Activated naive CD8-positive, alpha-beta T cell treated with anti-CD3 and anti-CD28 coated beads, Interleukin-2, amount 10 ng/mL, durations not matched to agents 7 days and 5 days (primary cell): ENCODE measurements at regions not wholly inside any gene's neighbourhood (a gene's known extent, or its start where the extent isn't known, plus 50 kb on each side); places are given as distances from the start of the nearest gene placed in this dataset.
"Not testable (repeated sequence)": the region's sequence is repeated elsewhere in the genome, so short reads cannot be mapped to it uniquely, and the experiment has no call there.

ENCODE experiments used
- ATAC-seq: fragments of 150-1000 bp; cut with Tn5 transposase; one replicate; pipeline ENCODE4 v1.10.0; 2021; ENCODE audit warnings: low read depth, moderate library complexity
- POLR2A ChIA-PET: fragments of 350-600 bp; sonication (Branson Sonifier 250); formaldehyde crosslinking; loops from one replicate; lab custom pipeline; 2021; ENCODE audit warnings: antibody characterized with exemption; lab: Charles Lee
- DNase-seq: peaks from one replicate; pipeline ENCODE4 v3.0.0; 2021
- H3K27ac Mint-ChIP-seq: one replicate; pipeline ENCODE4 v1.8.0; 2022; ENCODE audit warnings: mild to moderate bottlenecking, mixed read lengths
- H3K27me3 Mint-ChIP-seq: one replicate; pipeline ENCODE4 v1.8.0; 2022; ENCODE audit warnings: mild to moderate bottlenecking, moderate library complexity, mixed read lengths
- H3K36me3 Mint-ChIP-seq: one replicate; pipeline ENCODE4 v1.8.0; 2021; ENCODE audit warnings: mild to moderate bottlenecking, mixed read lengths
- H3K4me1 Mint-ChIP-seq: one replicate; pipeline ENCODE4 v1.8.0; 2021; ENCODE audit warnings: mixed read lengths
- H3K4me3 Mint-ChIP-seq: one replicate; pipeline ENCODE4 v1.8.0; 2022; ENCODE audit warnings: mild to moderate bottlenecking, moderate library complexity, mixed read lengths
- H3K9me3 Mint-ChIP-seq: one replicate; pipeline ENCODE4 v1.8.0; 2021; ENCODE audit warnings: mixed read lengths

GRCh38 chr9:26789959-26790358, 102.6 kb downstream of the CAAP1 start:
- Mint-ChIP-seq H3K27me3 (no peaks in the 10 kb centered on the region), H3K36me3 (no peaks in the 10 kb centered on the region), H3K9me3 (no peaks in the 10 kb centered on the region), H3K4me1 (no peaks in the 10 kb centered on the region), H3K4me3 (no peak overlapping the region), H3K27ac (no peak overlapping the region)
- POLR2A ChIA-PET = no interaction called here
- DNase-seq (no peak), ATAC-seq (no peak)

GRCh38 chr9:26786564-26786963, 106.0 kb downstream of the CAAP1 start:
- ATAC-seq (no peak), DNase-seq (no peak)
- no peaks in the 10 kb centered on the region for H3K9me3 Mint-ChIP-seq
- H3K4me3 Mint-ChIP-seq = no peak overlapping the region
- POLR2A ChIA-PET = no interaction called here
- no peak overlapping the region for H3K27ac Mint-ChIP-seq
- H3K27me3 Mint-ChIP-seq = no peaks in the 10 kb centered on the region
- H3K36me3 Mint-ChIP-seq = no peaks in the 10 kb centered on the region
- H3K4me1 Mint-ChIP-seq = no peaks in the 10 kb centered on the region

- Mint-ChIP-seq H3K4me3 (no peak overlapping the region), H3K27me3 (no peaks in the 10 kb centered on the region), H3K4me1 (no peaks in the 10 kb centered on the region), H3K27ac (no peak overlapping the region), H3K36me3 (no peaks in the 10 kb centered on the region), H3K9me3 (no peaks in the 10 kb centered on the region)
- POLR2A ChIA-PET = no interaction called here
- DNase-seq = no peak
- no peak for ATAC-seq
Measured at GRCh38 chr9:26782899-26783298, 109.7 kb downstream of the CAAP1 start.

GRCh38 chr9:26781906-26782305, 110.7 kb downstream of the CAAP1 start:
- H3K27ac Mint-ChIP-seq = no peak overlapping the region
- H3K4me3 Mint-ChIP-seq = no peak overlapping the region
- POLR2A ChIA-PET = no interaction called here
- H3K27me3 Mint-ChIP-seq = no peaks in the 10 kb centered on the region
- DNase-seq (no peak), ATAC-seq (no peak)
- no peaks in the 10 kb centered on the region for H3K4me1 Mint-ChIP-seq
- no peaks in the 10 kb centered on the region for H3K9me3 Mint-ChIP-seq
- H3K36me3 Mint-ChIP-seq = no peaks in the 10 kb centered on the region

- DNase-seq, H3K27me3 Mint-ChIP-seq, ATAC-seq: not testable (repeated sequence)
Measured at GRCh38 chr9:26780307-26780706, 112.3 kb downstream of the CAAP1 start.

GRCh38 chr9:26779062-26779461, 113.5 kb downstream of the CAAP1 start:
- Mint-ChIP-seq H3K4me3 (no peak overlapping the region), H3K4me1 (no peaks in the 10 kb centered on the region), H3K27ac (no peak overlapping the region), H3K9me3 (no peaks in the 10 kb centered on the region), H3K27me3 (no peaks in the 10 kb centered on the region), H3K36me3 (no peaks in the 10 kb centered on the region)
- POLR2A ChIA-PET = no interaction called here
- no peak for DNase-seq
- ATAC-seq = no peak

More at GRCh38 chr9:26780307-26780706, 112.3 kb downstream of the CAAP1 start:
- H3K36me3 Mint-ChIP-seq, H3K4me3 Mint-ChIP-seq, H3K9me3 Mint-ChIP-seq, POLR2A ChIA-PET, H3K4me1 Mint-ChIP-seq, H3K27ac Mint-ChIP-seq: not testable (repeated sequence)

GRCh38 chr9:26775391-26775790, 117.2 kb downstream of the CAAP1 start:
- ATAC-seq (no peak), DNase-seq (no peak)
- no peaks in the 10 kb centered on the region for H3K27me3 Mint-ChIP-seq
- H3K27ac Mint-ChIP-seq = no peak overlapping the region
- H3K4me3 Mint-ChIP-seq = no peak overlapping the region
- no peaks in the 10 kb centered on the region for H3K4me1 Mint-ChIP-seq
- H3K9me3 Mint-ChIP-seq = no peaks in the 10 kb centered on the region
- POLR2A ChIA-PET = interaction anchor here (0.6 kb wide), 1 partner anchor 71 kb away, joined by 3 read pairs; no protein-coding TSS in a partner anchor
- no peaks in the 10 kb centered on the region for H3K36me3 Mint-ChIP-seq

GRCh38 chr9:26773056-26773455, 119.5 kb downstream of the CAAP1 start:
- DNase-seq = no peak
- POLR2A ChIA-PET = no interaction called here
- H3K36me3 Mint-ChIP-seq = no peaks in the 10 kb centered on the region
- no peaks in the 10 kb centered on the region for H3K27me3 Mint-ChIP-seq
- H3K4me3 Mint-ChIP-seq = no peak overlapping the region
- H3K27ac Mint-ChIP-seq = no peak overlapping the region
- no peaks in the 10 kb centered on the region for H3K4me1 Mint-ChIP-seq
- no peaks in the 10 kb centered on the region for H3K9me3 Mint-ChIP-seq
- no peak for ATAC-seq

- no peak overlapping the region for H3K4me3 Mint-ChIP-seq
- no peak for ATAC-seq
- no peaks in the 10 kb centered on the region for H3K4me1 Mint-ChIP-seq
- H3K27me3 Mint-ChIP-seq = no peaks in the 10 kb centered on the region
- H3K36me3 Mint-ChIP-seq = no peaks in the 10 kb centered on the region
- DNase-seq = no peak
- POLR2A ChIA-PET = no interaction called here
- no peaks in the 10 kb centered on the region for H3K9me3 Mint-ChIP-seq
- H3K27ac Mint-ChIP-seq = no peak overlapping the region
Measured at GRCh38 chr9:26770821-26771220, 121.8 kb downstream of the CAAP1 start.

- DNase-seq (no peak), ATAC-seq (no peak)
- Mint-ChIP-seq H3K27me3 (no peaks in the 10 kb centered on the region), H3K9me3 (no peaks in the 10 kb centered on the region), H3K4me3 (no peak overlapping the region), H3K4me1 (no peaks in the 10 kb centered on the region), H3K36me3 (no peaks in the 10 kb centered on the region), H3K27ac (no peak overlapping the region)
- POLR2A ChIA-PET = no interaction called here
Measured at GRCh38 chr9:26768145-26768544, 124.5 kb downstream of the CAAP1 start.

GRCh38 chr9:26760675-26761074, 131.9 kb downstream of the CAAP1 start:
- Mint-ChIP-seq H3K4me3 (no peak overlapping the region), H3K9me3 (no peaks in the 10 kb centered on the region), H3K4me1 (no peaks in the 10 kb centered on the region), H3K27ac (no peak overlapping the region), H3K27me3 (no peaks in the 10 kb centered on the region), H3K36me3 (no peaks in the 10 kb centered on the region)
- DNase-seq (no peak), ATAC-seq (no peak)
- POLR2A ChIA-PET = no interaction called here

GRCh38 chr9:26758655-26759054, 133.9 kb downstream of the CAAP1 start:
- no peaks in the 10 kb centered on the region for H3K4me1 Mint-ChIP-seq
- POLR2A ChIA-PET = no interaction called here
- ATAC-seq = no peak

GRCh38 chr9:26756881-26757280, 135.7 kb downstream of the CAAP1 start:
- POLR2A ChIA-PET = no interaction called here
- Mint-ChIP-seq H3K27me3 (no peaks in the 10 kb centered on the region), H3K4me3 (no peak overlapping the region), H3K4me1 (no peaks in the 10 kb centered on the region), H3K27ac (no peak overlapping the region), H3K36me3 (no peaks in the 10 kb centered on the region), H3K9me3 (no peaks in the 10 kb centered on the region)
- DNase-seq (no peak), ATAC-seq (no peak)

More at GRCh38 chr9:26758655-26759054, 133.9 kb downstream of the CAAP1 start:
- Mint-ChIP-seq H3K4me3 (no peak overlapping the region), H3K36me3 (no peaks in the 10 kb centered on the region), H3K9me3 (no peaks in the 10 kb centered on the region), H3K27ac (no peak overlapping the region), H3K27me3 (no peaks in the 10 kb centered on the region)
- DNase-seq = no peak

- Mint-ChIP-seq H3K9me3 (no peaks in the 10 kb centered on the region), H3K36me3 (no peaks in the 10 kb centered on the region), H3K27ac (no peak overlapping the region), H3K4me3 (no peak overlapping the region), H3K4me1 (no peaks in the 10 kb centered on the region), H3K27me3 (no peaks in the 10 kb centered on the region)
- ATAC-seq (no peak), DNase-seq (no peak)
- POLR2A ChIA-PET = no interaction called here
Measured at GRCh38 chr9:26755476-26755875, 137.1 kb downstream of the CAAP1 start.
